Femur (tissue), 1 donor: ENCODE measurements at regions not wholly inside any gene's neighbourhood (a gene's known extent, or its start where the extent isn't known, plus 50 kb on each side); places are given as distances from the start of the nearest gene placed in this dataset.
A peak's percentile ranks its signal among the peaks of the same experiment; 100 is the strongest.
"Not testable (repeated sequence)": the region's sequence is repeated elsewhere in the genome, so short reads cannot be mapped to it uniquely, and the experiment has no call there.

Source experiments
- DNase-seq: peaks from one replicate; pipeline ENCODE4 v3.0.0-alpha.2; 2017

DNA sequence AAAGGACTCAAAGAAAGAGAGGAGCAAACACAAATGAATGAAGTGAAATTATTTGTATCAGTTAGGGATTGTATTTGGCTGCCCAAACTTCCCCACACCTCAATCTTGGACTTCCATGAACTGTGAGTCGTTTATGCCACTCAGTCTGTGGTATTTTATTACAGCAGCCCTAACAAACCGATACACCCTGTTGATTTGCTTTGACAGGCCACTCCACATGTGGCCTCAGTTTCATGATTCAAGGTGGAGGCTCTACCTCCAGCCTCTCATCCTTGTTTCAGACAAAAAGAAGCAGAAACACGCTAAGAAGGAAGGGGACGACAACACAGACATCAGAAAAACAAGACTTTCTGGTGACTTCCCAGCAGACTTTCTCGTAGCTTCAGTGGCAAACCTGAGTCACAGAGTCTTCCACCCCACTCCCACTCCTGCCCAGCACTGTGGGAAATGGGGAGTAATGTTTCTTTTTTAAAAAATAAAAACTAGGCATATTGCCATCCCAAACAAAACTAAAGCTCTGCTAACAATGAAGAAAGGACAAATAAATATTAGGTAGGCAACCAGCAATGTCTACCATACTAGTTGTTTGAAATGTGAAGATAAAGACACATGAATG is 52.2 kb upstream of the ABCA1 start:
- no peak for DNase-seq

DNA sequence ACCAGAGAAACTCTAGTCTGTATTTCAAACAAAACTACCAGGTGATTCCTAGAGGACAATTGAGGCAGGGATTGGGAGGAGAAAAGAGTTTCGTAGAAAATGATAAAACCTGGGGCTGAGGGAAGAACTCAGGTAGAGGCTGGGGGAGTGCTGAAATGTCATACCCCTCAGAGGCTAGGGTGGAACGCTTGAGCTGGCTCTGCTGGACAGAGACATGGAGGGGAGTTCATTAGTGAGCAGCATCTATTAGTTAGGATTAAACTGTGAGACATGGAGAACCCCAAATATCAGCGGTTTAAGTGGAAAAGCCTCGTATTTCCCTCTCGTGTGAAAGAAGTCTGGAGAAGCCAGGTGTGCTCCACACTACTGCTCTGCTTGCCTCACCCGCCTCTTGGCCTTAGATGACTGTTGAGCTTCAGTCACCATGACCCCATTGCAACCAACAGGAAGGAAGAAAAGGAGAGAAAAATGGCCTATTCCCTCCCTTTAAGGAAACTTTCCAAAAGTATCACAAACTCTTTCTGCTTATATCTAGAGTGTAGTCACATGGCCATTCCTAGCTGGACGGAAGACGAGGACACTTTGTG is 53.7 kb upstream of the ABCA1 start:
- no peak for DNase-seq

GRCh38 chr9:104982543-104982942 is 54.6 kb upstream of the ABCA1 start:
- DNase-seq: no peak

DNA sequence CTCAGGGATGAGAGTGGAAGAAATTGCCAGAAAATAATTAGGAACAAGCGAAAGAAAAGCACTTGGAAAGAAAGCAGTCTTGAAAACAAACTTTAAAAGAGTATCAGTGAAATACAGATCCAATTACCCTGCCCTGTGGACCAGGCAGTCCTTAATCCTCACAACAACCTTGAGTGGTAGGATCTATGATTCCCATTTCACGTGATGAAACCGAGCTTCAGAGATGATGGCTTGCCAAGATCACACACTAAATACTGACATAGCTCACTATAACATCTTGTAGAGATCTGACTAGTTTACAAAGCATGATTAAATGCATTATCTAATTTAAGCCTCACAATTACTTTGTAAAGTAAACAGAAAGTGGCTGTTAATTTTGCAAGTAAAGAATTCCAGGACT is 55.5 kb upstream of the ABCA1 start:
- DNase-seq: no peak

DNA sequence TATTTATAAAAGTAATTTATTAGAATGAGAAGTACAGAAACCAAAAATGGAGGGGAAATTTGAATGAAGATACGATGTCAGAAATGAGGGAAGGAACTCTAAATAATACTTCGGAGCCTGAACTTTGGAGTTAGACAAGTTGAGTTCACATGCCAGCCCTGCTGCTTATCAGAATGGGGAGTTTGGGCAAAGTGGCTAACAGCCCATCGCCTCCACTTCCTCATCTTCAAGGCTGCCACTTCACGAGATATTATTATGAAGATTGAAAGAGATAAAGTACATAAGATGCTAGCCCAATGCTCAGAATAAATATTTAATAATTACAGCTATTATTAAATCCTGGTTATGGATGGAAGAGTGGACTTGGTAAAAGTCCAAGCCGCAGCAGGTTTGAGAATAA is 56.2 kb upstream of the ABCA1 start:
- no peak for DNase-seq

DNA sequence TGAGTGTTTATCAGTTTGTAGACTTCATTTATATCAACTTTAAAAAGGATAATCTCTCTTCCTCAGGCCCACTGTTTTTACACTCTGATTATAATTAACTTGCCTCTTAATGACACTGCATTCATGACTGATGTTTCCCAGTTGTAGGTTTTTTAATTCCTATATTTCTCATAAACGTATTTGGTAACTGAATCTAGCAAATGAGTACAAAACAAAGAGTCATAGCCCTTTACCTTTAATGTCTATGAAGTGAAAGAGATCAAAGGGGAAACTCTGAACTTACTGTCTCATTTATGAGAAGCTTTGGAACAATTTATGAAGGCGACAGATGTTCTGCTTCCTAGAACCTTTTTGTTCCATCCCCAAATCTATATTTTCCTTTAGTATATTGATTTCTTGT is 56.6 kb upstream of the ABCA1 start:
- no peak for DNase-seq

- no peak for DNase-seq
These were observed 57.0 kb upstream of the ABCA1 start for GRCh38 chr9:104984948-104985347.

GRCh38 chr9:104986096-104986495 is 58.1 kb upstream of the ABCA1 start:
- DNase-seq: no peak

GRCh38 chr9:104987743-104988142 is 59.8 kb upstream of the ABCA1 start:
- no peak for DNase-seq

DNA sequence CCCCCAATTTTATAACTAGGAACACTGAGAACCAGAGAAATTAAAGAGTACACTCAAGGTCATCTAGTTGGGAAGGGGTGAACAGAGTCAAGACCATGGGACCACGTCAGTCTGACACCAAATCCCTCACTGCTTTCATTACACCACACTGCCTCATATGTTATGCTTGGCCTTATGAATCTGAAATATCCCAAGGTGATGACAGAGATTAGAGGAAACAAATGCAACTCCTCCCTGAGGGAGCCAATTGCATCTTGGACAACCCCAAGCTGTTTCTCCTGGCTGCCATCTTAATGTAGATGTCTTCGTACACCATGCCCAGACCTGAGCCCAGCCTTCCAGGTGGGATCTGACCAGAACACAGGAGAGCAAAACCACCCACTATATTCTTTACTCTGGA is 60.6 kb upstream of the ABCA1 start:
- no peak for DNase-seq

- peak; percentile 92 for DNase-seq
These were observed 63.4 kb upstream of the ABCA1 start for GRCh38 chr9:104991144-104991953.

DNA sequence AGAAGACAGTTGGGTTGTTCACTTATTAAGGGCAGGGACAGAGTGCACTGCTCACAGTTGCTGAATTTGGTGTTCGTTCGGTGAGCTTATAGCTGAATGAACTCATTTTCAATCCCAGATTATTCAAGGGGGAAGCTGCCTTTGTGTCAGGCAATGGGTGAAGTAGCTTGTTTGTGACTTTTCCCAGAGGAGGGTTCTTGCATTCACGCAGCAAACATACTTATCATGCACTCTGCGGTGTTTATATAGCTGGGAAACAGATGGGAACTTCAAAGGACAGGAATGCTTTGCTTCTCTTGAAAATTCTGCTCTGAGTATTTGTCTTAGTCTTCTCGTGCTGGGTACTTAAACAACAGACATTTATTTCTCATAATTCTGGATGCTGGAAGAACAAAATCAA is 64.7 kb upstream of the ABCA1 start:
- DNase-seq: no peak

DNA sequence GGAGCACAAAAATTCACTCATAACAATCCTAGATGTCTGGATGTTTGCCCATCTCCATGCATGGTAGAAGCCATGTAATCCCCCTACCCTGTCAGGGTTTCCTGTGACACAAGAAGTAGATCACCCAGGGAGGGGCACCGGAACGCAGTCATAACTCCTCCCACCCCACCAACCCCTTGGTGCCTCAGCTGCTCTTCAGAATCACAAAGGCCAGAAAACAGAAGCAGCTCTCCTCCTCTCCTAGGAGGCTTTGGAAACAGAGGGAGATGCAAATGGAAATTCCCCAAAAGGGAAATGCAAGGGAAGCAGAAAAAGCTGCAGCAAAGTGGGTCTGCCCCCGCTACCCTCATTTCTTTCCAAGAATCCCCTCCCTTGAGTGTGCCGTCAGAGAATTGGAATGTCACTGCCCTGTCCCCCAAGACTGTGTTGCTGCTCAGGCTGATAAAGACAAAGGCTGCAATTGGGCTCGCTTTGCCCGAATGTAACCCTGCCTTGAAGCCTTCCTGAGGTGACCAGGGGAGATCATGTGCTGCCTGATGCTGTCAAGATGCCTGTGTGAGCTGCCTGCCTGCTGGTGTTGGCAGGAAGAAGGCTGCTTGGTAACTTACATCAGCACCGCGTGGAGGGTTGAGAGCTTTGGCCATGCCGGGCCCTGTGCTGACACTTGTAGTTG is 65.5 kb upstream of the ABCA1 start:
- peak; percentile 60 for DNase-seq

- DNase-seq: no peak
These were observed 69.6 kb upstream of the ABCA1 start for GRCh38 chr9:104997536-104997935.

DNA sequence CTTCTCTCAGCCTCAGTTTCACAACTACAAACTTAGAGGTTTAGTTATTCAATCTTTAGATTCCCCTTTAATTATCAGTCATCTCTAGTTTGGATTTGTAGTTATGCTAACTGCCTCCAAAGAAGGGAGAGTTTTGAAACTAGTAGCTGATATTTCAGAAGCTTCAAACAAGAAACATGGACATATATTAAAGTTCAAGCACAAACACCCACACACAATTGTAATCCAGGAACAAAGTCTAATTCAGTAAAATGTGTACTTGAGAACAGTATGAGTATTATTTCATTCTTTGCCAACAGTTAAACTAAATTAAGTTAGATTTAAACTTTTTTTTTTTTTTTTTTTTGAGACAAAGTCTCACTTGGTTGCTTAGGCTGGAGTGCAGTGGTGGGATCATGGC is 71.2 kb upstream of the ABCA1 start:
- no peak for DNase-seq

DNA sequence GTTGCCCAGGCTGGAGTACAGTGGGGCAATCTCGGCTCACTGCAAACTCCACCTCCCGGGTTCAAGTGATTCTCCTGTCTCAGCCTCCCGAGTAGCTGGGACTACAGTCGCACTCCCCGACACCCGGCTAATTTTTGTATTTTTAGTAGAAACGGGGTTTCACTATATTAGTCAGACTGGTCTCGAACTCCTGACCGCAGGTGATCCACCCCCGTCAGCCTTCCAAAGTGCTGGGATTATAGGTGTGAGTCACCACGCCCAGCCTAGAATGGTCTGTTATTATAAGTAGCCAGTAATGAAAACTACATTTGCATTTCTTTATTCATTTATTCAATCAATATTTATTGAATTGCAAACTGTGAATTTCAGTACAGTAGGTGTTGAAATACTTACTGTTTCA is 72.6 kb upstream of the ABCA1 start:
- DNase-seq: not testable (repeated sequence)

DNA sequence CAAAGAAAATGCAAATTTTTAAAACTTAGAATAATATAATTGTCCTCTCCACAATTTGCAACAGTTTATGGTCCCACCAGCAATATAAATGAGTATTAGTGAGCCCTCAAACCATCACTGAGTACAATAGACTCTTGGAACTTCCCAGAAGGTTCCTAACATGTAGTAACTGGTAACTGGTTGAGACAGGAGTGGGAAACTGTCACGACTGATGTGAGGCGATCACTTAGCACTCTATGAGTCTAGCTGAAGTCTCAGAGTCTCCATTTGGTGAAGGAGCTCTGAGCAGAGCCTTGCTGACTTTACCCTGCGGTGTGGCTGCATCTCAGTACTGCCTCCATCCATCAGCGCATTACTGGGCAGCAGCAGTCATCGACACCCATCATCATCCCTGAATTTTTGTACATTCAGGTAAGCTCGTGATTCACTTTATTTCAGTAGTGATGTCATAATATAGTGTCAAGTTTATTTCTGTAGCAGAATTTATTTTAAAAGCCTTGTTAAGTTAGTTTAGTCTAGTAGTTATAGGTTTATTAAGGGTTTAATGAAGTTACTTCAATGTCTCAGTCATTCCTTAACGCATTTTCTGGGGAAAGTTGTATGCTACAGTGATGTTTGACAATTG is 76.6 kb upstream of the ABCA1 start:
- DNase-seq: no peak

DNA sequence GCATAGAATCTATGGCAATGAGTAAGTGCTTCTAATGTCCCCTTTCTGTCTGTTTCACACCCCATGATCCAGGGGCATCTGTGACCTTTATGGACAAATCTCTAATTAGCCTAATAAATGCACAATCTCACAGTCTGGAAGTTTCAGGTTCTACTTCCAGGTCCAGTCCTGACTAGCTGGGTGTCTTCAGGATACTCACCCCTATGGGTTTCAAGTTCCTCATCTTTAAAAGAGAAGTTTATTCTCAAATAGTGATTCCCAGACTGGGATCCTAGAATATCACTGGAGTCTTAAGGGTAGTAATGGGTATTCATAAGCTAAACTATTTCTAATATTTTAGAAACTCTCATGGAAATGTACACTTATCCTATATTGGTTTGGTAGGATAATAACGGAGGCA is 77.2 kb upstream of the ABCA1 start:
- no peak for DNase-seq

GRCh38 chr9:105006514-105006913 is 78.6 kb upstream of the ABCA1 start:
- DNase-seq: no peak

DNA sequence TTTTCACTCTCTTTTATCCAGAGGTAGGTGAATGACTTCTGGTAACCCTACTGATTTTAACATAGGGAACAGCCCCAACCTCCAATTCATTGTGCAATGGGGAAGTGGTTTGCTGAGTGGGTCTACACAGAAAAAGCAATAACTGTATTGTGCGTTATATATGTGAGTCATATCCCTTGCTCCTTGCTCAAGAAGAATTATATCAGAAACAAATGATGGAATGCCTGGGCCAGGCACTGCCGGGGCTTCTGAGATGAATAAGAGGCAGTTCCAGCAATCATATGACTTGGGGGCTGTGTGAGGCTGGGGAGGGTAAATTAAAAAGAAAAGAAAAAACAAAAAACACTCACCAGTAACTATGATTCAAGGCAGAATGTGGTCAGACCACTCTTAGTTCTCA is 79.2 kb upstream of the ABCA1 start:
- DNase-seq: peak; percentile 37

- DNase-seq: not testable (repeated sequence)
These were observed 82.1 kb upstream of the ABCA1 start for GRCh38 chr9:105010089-105010488.

GRCh38 chr9:105021917-105022316 is 94.0 kb upstream of the ABCA1 start:
- no peak for DNase-seq

DNA sequence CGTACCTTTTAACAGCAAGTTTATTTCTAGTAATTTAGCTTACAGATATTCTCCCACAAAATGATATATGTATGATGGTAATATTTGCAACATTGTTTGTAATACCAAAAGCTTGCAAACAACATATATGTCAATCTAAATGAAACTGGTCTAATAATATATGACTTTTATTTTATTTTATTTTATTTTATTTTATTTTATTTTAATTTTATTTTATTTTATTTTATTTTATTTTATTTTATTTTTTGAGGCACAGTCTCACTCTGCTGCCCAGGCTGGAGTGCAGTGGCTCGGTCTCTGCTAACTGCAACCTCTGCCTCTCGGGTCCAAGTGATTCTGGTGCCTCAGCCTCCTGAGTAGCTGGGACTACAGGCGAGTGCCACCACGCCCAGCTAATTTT is 94.6 kb upstream of the ABCA1 start:
- not testable (repeated sequence) for DNase-seq
